C1 segment of cervical spinal cord (tissue), 14 donors: ENCODE measurements at regions not wholly inside any gene's neighbourhood (a gene's known extent, or its start where the extent isn't known, plus 50 kb on each side); places are given as distances from the start of the nearest gene placed in this dataset.

Source experiments
- DNase-seq, 14 donors: peaks; one replicate each; lab custom pipeline; 2025; lab: John Stamatoyannopoulos, UW

- DNase-seq = no peak
These were observed 270.5 kb upstream of the GYPC start for GRCh38 chr2:126385441-126385840.

DNA sequence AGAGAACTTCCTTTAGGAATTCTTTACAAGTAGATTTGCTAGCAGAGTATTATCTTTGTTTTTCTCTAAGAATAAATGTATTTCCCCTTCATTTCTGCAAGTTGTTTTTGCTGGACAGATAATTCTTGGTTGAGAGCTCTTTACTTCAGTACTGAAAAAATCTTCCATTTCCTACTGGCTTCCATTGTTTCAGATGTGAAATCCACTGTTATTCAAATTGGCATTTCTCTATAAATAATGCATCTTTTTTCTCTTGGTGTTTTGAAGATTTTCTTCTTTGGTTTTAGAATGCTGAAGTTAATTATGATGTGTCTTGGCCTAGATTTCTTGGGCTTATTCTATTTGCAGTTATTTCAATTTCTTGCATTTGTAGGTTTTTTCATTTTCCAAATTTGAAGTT, 270.0 kb upstream of the GYPC start:
- no peak for DNase-seq

- no peak for DNase-seq
These were observed 266.5 kb upstream of the GYPC start for GRCh38 chr2:126389446-126389845.

GRCh38 chr2:126392889-126393288, 263.1 kb upstream of the GYPC start:
- no peak for DNase-seq

DNA sequence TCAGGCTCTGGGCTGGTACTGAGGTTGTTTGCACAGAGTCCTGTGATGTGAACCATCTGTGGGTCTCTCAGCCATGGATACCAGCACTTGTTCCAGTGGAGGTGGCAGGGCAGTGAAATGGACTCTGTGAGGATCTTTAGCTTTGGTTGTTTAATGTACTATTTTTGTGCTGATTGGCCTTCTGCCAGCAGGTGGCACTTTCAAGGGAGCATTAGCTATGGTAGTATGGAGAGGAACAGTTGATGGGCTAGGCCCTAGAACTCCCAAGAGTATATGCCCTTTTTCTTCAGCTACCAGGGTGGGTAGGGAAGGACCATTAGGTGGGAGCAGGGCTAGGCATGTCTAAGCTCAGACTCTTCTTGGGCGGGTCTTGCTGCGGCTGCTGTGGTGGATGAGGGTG, 257.0 kb upstream of the GYPC start:
- no peak for DNase-seq

- no peak for DNase-seq
These were observed 252.8 kb upstream of the GYPC start for GRCh38 chr2:126403039-126403628.

GRCh38 chr2:126406267-126406666, 249.7 kb upstream of the GYPC start:
- DNase-seq = no peak

- no peak for DNase-seq
These were observed 247.3 kb upstream of the GYPC start for GRCh38 chr2:126408671-126409070.

DNA sequence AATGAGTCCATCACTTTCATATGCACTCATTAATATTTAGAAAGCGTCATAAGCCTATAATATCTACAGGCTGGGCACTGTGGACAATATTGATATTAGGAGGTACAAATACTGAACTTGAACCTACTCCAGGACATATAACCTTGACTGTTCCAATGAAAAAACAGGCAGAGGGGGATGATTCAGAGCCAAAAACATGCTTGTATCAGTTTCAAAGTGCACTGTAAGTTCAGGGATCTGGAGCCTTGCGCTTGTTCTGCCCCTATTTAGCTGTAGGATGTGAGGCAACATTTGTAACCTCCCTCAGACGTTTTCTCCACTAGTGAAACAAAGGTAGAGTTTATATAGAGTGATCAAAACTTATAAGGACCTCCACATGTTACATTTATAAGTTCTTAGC, 246.1 kb upstream of the GYPC start:
- no peak for DNase-seq

GRCh38 chr2:126413079-126413478, 242.9 kb upstream of the GYPC start:
- no peak for DNase-seq

DNA sequence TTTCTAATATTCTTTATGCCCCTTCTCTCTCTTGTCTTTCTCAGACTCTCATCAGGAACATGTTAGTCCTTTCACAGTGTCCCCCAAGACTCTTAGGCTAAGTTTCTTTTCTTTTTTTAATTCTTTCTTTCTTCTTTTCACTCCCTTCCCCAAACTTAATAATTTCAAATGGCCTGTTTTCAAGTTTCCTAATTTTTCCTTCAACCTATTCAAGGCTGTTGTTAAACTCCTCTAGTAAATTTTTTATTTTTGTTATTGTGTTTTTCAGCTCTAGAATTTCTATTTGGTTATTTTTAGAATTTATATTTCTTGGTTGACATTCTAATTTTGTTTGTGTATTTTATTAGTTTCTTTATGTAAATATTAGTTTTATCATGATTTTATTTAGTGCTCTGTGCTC, 236.6 kb upstream of the GYPC start:
- DNase-seq = no peak

- DNase-seq = no peak
These were observed 230.0 kb upstream of the GYPC start for GRCh38 chr2:126425943-126426342.

GRCh38 chr2:126429103-126429502, 226.9 kb upstream of the GYPC start:
- no peak for DNase-seq

GRCh38 chr2:126431136-126431535, 224.8 kb upstream of the GYPC start:
- no peak for DNase-seq

GRCh38 chr2:126436411-126436810, 219.5 kb upstream of the GYPC start:
- DNase-seq = no peak

- no peak for DNase-seq
These were observed 218.9 kb upstream of the GYPC start for GRCh38 chr2:126437016-126437415.

GRCh38 chr2:126444512-126444911, 211.4 kb upstream of the GYPC start:
- DNase-seq = no peak

DNA sequence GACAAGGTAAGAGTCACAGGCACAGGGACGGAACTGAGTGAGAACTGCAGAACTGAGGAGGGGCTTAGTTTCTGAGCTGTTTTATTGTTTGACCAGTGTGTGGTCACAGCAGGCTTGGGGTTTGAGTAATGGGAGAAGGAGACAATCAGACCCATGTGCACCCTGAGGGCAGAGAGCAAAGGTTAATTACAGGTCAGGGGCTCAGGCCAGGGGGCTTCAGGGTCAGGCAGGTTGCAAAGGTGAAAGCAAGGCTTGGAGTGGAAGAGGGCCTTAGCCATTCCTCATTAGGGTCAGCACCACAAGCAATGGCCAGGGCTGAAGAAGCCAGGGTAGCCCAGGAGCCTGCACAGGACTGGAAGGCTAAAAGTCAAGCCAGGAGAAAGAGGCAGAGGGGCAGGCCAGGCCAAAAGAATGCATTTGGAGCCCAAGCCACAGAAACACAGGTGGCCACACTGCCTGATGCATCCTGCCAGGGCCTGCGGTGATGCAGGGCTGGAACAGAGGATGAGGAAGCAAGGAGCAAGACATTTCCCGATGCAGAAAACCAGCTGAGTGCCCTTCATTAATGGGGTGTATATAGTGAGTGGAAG, 209.8 kb upstream of the GYPC start:
- DNase-seq = no peak

GRCh38 chr2:126448611-126449010, 207.3 kb upstream of the GYPC start:
- no peak for DNase-seq

- DNase-seq = no peak
These were observed 206.3 kb upstream of the GYPC start for GRCh38 chr2:126449677-126450076.

DNA sequence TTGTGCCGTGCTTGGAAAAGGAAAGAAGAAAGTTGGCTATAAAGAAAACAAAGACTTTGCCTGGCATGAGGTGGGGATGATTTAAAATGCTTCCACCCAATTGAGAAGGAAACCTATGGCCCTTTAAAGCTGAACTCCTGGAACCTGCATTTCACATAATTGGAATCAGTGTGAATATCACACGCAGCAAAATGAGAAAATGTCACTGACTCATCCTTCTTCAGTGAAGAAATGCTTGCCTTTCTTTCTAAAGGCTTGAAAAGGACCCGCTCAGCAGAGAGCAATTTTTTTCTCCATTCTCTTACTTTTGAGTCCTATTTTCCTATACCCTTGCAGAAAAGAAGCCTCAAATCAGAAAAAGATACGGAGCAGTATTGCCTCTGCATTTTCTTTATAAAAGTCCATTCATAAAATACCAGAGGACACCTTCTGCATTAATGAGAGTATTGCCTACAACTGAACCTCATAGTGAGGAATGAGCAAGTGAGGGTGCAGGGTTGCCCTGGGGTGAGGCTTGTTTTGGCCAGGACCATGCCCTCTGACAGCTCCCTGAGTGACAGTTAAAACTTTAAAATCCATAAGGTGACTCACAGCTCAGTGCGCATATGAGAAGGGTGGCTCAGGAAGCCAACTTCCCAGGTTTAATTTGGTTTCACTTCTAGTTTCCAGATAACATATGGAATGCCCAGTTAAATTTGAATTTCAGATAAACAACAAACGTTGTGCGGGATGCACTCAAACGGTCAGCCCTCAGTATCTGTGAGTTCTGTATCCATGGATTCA, 191.9 kb upstream of the GYPC start:
- DNase-seq = no peak

GRCh38 chr2:126467367-126468054, 188.4 kb upstream of the GYPC start:
- no peak for DNase-seq

DNA sequence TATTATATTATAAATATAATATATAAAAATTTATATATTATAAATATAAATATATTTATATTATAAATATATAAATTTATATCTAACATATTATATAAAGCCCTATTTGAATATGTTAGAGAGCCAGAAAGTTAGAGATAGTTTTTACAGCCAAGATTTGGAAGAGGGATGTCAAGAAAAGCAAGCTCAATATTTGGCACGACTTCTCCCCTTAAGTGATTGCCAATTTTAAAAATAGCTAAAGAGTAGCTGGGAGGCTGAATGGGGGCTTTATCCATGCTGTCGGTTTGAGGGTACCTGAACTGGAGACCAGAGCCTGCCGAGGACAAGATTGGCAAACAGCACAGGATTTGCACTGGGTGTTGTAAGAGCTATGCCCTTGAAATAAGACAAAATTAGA, 180.9 kb upstream of the GYPC start:
- no peak for DNase-seq
